ENCODE measurements at regions not wholly inside any gene's neighbourhood (a gene's known extent, or its start where the extent isn't known, plus 50 kb on each side); places are given as distances from the start of the nearest gene placed in this dataset.

- TF ChIP-seq ZFP3 (CRISPR knock-in tag; IDR thresholded peaks at IDR 0.05) (no peak), ARNTL (CRISPR knock-in tag; IDR thresholded peaks at IDR 0.05; ENCODE audit: borderline replicate concordance, low read depth) (no peak), RARB (CRISPR knock-in tag; IDR thresholded peaks at IDR 0.05) (no peak), TCF4 (CRISPR knock-in tag; IDR thresholded peaks at IDR 0.05; ENCODE audit: borderline replicate concordance) (no peak), ZFP30 (CRISPR knock-in tag; IDR thresholded peaks at IDR 0.05) (no peak), BACH2 (CRISPR knock-in tag; IDR thresholded peaks at IDR 0.05; ENCODE audit: borderline replicate concordance) (no peak), PATZ1 (CRISPR knock-in tag; IDR thresholded peaks at IDR 0.05; ENCODE audit: borderline replicate concordance) (no peak), ESRRG (CRISPR knock-in tag; IDR thresholded peaks at IDR 0.05) (no peak), CSDC2 (CRISPR knock-in tag; IDR thresholded peaks at IDR 0.05) (no peak), ZC3H10 (CRISPR knock-in tag; IDR thresholded peaks at IDR 0.05) (no peak), ZNF70 (CRISPR knock-in tag; IDR thresholded peaks at IDR 0.05) (no peak), TOX (CRISPR knock-in tag; IDR thresholded peaks at IDR 0.05; ENCODE audit: borderline replicate concordance) (no peak)
These were observed 205.1 kb downstream of the SNCAIP start for GRCh38 chr5:122517091-122517490.
